PC-3 (cell line): ENCODE measurements at regions not wholly inside any gene's neighbourhood (a gene's known extent, or its start where the extent isn't known, plus 50 kb on each side); places are given as distances from the start of the nearest gene placed in this dataset.
"Not testable (repeated sequence)": the region's sequence is repeated elsewhere in the genome, so short reads cannot be mapped to it uniquely, and the experiment has no call there.

Experiments used
- ATAC-seq: fragments of 200-7000 bp; cut with Tn5 transposase; 2 replicates; pipeline ENCODE4 v1.9.1; 2020; ENCODE audit warnings: mild to moderate bottlenecking, moderate library complexity
- BruUV-seq: library from RNA; stranded (reverse); fragments of 400-500 nt; replicated peaks from 2 replicates; lab custom pipeline; 2021; lab: Mats Ljungman, UMichigan
- CTCF ChIA-PET: fragments of 300-600 bp; sonication (Branson Sonifier 250); formaldehyde crosslinking; loops from one replicate; lab custom pipeline; 2022; ENCODE audit warnings: antibody characterized with exemption; lab: Charles Lee
- POLR2A ChIA-PET: fragments of 300-600 bp; sonication (Branson Sonifier 250); formaldehyde crosslinking; loops from one replicate; lab custom pipeline; 2022; ENCODE audit warnings: antibody characterized with exemption; ENCODE audit not compliant: unreplicated experiment; lab: Charles Lee
- DNase-seq: peaks from one replicate; pipeline ENCODE4 v3.0.0-alpha.2; 2015
- H2AFZ ChIP-seq: fragments of 300-600 bp; sonication (generic); 2 replicates; pipeline ENCODE4 v1.6.0; 2016; ENCODE audit warnings: antibody characterized with exemption, low read length
- H3F3A ChIP-seq: fragments of 300-600 bp; sonication (generic); one replicate; pipeline ENCODE4 v1.6.0; 2017; ENCODE audit warnings: antibody characterized with exemption, low read length, control low read depth, mild to moderate bottlenecking; ENCODE audit not compliant: unreplicated experiment
- H3K27ac ChIP-seq: fragments of 300-600 bp; sonication (generic); 2 replicates; pipeline ENCODE4 v1.5.1; 2016; ENCODE audit warnings: mild to moderate bottlenecking, low read length
- H3K27me3 ChIP-seq: fragments of 300-600 bp; sonication (generic); 2 replicates; pipeline ENCODE4 v1.6.1; 2016; ENCODE audit warnings: low read length, mixed read lengths
- H3K36me3 ChIP-seq: fragments of 300-600 bp; sonication (generic); 2 replicates; pipeline ENCODE4 v1.6.1; 2016; ENCODE audit warnings: low read depth, mixed run types, low read length, mixed read lengths
- H3K4me1 ChIP-seq: fragments of 300-600 bp; sonication (generic); 2 replicates; pipeline ENCODE4 v1.5.1; 2016; ENCODE audit warnings: low read length; ENCODE audit not compliant: insufficient read depth
- H3K4me2 ChIP-seq: fragments of 300-600 bp; sonication (generic); 2 replicates; pipeline ENCODE4 v1.6.0; 2016; ENCODE audit warnings: low read length
- H3K4me3 ChIP-seq: fragments of 300-600 bp; sonication (generic); 2 replicates; pipeline ENCODE4 v1.5.1; 2016; ENCODE audit warnings: mild to moderate bottlenecking, low read length, mixed read lengths
- H3K79me2 ChIP-seq: fragments of 300-600 bp; sonication (generic); 2 replicates; pipeline ENCODE4 v1.6.1; 2017; ENCODE audit warnings: low read length, mixed read lengths
- H3K9ac ChIP-seq: fragments of 300-600 bp; sonication (generic); 2 replicates; pipeline ENCODE4 v1.6.0; 2016; ENCODE audit warnings: mild to moderate bottlenecking, low read length
- H3K9me2 ChIP-seq: fragments of 300-600 bp; sonication (generic); replicated peaks from 2 replicates; pipeline ENCODE4 v1.6.1; 2016; ENCODE audit warnings: mixed run types, low read length, mixed read lengths
- H3K9me3 ChIP-seq: fragments of 300-600 bp; sonication (generic); 2 replicates; pipeline ENCODE4 v1.6.1; 2016; ENCODE audit warnings: low read length, mixed read lengths
- H4K20me1 ChIP-seq: fragments of 300-600 bp; sonication (generic); 2 replicates; pipeline ENCODE4 v1.6.1; 2016; ENCODE audit warnings: low read length, mixed read lengths
- EZH2 ChIP-seq: fragments of 300-600 bp; sonication (generic); IDR thresholded peaks from one replicate; pipeline ENCODE4 v1.6.1; 2017; ENCODE audit warnings: antibody characterized with exemption, mild to moderate bottlenecking, low read length; ENCODE audit not compliant: unreplicated experiment
- EZH2phosphoT487 ChIP-seq: fragments of 300-600 bp; sonication (generic); IDR thresholded peaks from 2 replicates; pipeline ENCODE4 v1.6.1; 2018; ENCODE audit warnings: mild to moderate bottlenecking, antibody characterized with exemption, low read length, borderline replicate concordance
- intact Hi-C: fragments of 100-400 bp; cut with micrococcal nuclease; formaldehyde crosslinking; loops from 2 replicates; pipeline ENCODE4 v1.9.0; 2023
- TF ChIP-seq, protein P1 (sequence below): fragments of 300-600 bp; sonication (generic); conservative IDR thresholded peaks from 2 replicates; pipeline ENCODE4 v1.5.1; 2017; ENCODE audit warnings: antibody characterized with exemption, low read depth, mild to moderate bottlenecking, low read length

DNA sequence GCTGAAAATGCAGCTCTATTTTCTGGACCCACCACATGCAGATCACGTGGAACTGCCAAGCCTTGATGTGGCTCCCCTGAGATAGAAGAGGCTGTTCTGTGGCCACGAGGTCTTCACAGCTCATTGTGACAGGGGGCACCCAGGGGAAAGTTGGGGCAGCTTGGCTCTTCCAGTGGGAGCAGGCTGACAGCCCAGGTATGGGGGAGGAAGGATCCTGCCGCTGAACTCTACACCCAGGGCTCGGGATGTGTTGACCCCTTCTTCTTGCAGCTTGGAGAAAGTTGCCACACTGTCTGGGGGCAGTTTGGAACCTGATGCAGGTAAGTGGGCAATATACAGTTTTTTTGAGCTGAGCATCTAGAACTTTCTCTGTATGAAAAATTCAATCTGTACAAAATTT is 133.6 kb upstream of the PITX1 start:
- no peak overlapping the region for H2AFZ ChIP-seq
- no peak for DNase-seq
- intact Hi-C loops, result no loop called here
- no peak overlapping the region for H3K27ac ChIP-seq
- BruUV-seq, result no TSS peak
- H3K27me3 ChIP-seq, result no peaks in the 10 kb centered on the region
- H3K4me3 ChIP-seq, result no peak overlapping the region
- no peaks in the 10 kb centered on the region for H3K36me3 ChIP-seq
- H3K9me3 ChIP-seq, result no peaks in the 10 kb centered on the region
- no peak overlapping the region for H3K4me2 ChIP-seq
- no peak overlapping the region for H3K9ac ChIP-seq
- no peaks in the 10 kb centered on the region for H3K79me2 ChIP-seq
- no peaks in the 10 kb centered on the region for H3K4me1 ChIP-seq
- H3F3A ChIP-seq, result no peaks in the 10 kb centered on the region
- TF ChIP-seq EZH2phosphoT487 (no peak), EZH2 (no peak)
- TF ChIP-seq, protein P1, sequence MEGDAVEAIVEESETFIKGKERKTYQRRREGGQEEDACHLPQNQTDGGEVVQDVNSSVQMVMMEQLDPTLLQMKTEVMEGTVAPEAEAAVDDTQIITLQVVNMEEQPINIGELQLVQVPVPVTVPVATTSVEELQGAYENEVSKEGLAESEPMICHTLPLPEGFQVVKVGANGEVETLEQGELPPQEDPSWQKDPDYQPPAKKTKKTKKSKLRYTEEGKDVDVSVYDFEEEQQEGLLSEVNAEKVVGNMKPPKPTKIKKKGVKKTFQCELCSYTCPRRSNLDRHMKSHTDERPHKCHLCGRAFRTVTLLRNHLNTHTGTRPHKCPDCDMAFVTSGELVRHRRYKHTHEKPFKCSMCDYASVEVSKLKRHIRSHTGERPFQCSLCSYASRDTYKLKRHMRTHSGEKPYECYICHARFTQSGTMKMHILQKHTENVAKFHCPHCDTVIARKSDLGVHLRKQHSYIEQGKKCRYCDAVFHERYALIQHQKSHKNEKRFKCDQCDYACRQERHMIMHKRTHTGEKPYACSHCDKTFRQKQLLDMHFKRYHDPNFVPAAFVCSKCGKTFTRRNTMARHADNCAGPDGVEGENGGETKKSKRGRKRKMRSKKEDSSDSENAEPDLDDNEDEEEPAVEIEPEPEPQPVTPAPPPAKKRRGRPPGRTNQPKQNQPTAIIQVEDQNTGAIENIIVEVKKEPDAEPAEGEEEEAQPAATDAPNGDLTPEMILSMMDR, result no peak
- H4K20me1 ChIP-seq, result no peaks in the 10 kb centered on the region
- no peaks in the 10 kb centered on the region for H3K9me2 ChIP-seq
- ChIA-PET CTCF (no interaction called here), POLR2A (no interaction called here)
- no peak for ATAC-seq

DNA sequence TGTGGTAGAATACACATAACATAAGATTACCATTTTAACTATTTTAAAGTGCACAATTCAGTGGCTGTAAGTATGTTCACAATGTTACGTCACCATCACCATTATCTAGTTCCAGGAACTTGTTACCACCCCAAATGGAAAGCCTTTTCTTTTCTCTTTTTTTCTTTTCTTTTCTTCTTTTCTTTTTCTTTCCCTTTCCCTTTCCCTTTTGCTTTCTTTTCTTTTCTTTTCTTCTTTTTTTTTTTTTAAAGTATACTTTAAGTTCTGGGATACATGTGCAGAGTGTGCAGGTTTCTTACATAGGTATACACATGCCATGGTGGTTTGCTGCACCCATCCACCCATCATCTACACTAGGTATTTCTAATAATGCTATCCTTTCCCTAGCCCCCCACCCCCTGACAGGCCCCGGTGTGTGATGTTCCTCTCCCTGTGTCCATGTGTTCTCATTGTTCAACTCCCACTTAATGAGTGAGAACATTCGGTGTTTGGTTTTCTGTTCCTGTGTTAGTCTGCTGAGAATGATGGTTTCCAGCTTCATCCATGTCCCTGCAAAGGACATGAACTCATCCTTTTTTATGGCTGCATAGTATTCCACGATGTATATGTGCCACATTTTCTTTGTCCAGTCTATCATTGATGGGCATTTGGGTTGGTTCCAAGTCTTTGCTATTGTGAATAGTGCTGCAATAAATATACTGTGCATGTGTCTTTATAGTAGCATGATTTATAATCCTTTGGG is 131.0 kb upstream of the PITX1 start:
- H3K27me3 ChIP-seq, H3K79me2 ChIP-seq, H3K36me3 ChIP-seq, intact Hi-C loops, H3K4me1 ChIP-seq, H3K9ac ChIP-seq, CTCF ChIA-PET, H3K9me3 ChIP-seq, H3F3A ChIP-seq, H3K4me2 ChIP-seq, H3K4me3 ChIP-seq, DNase-seq, H2AFZ ChIP-seq, H3K9me2 ChIP-seq, BruUV-seq, H4K20me1 ChIP-seq, POLR2A ChIA-PET, H3K27ac ChIP-seq, ATAC-seq: not testable (repeated sequence)

DNA sequence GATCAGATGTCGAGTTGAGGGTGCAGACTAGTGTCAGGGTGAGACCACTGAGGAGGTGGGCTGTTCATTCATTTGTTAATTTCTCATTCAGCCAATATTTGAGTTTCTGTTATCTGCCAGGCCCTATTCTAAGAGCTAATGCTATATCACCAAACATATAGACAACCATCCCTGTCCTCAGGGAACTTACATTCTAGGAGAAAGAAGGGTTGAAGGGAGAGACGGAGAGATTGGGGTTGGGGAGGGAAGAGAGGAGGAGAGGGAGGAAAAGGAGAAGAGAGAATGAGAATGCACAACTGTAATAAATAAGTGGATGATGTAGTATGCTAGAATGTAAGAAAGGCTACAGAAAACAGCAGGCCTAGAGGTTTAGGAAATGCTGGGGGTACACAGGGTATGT is 129.9 kb upstream of the PITX1 start:
- H3K9me3 ChIP-seq, result no peaks in the 10 kb centered on the region
- no peak overlapping the region for H3K4me2 ChIP-seq
- DNase-seq, result no peak
- H3F3A ChIP-seq, result no peaks in the 10 kb centered on the region
- TF ChIP-seq EZH2phosphoT487 (no peak), EZH2 (no peak)
- TF ChIP-seq, protein P1, result no peak
- H3K4me3 ChIP-seq, result no peak overlapping the region
- H3K9ac ChIP-seq, result no peak overlapping the region
- H3K27ac ChIP-seq, result no peak overlapping the region
- ChIA-PET CTCF (no interaction called here), POLR2A (no interaction called here)
- no peak for ATAC-seq
- no TSS peak for BruUV-seq
- H2AFZ ChIP-seq, result no peak overlapping the region
- H3K4me1 ChIP-seq, result no peaks in the 10 kb centered on the region
- no peaks in the 10 kb centered on the region for H3K9me2 ChIP-seq
- intact Hi-C loops, result no loop called here
- H3K27me3 ChIP-seq, result no peaks in the 10 kb centered on the region
- no peaks in the 10 kb centered on the region for H4K20me1 ChIP-seq
- no peaks in the 10 kb centered on the region for H3K36me3 ChIP-seq
- H3K79me2 ChIP-seq, result no peaks in the 10 kb centered on the region
